Hematopoietic multipotent progenitor cell treated with erythropoietin and hydrocortisone succinate and interleukin-3 and kit ligand, for 6 days (in vitro differentiated cells): ENCODE measurements at regions not wholly inside any gene's neighbourhood (a gene's known extent, or its start where the extent isn't known, plus 50 kb on each side); places are given as distances from the start of the nearest gene placed in this dataset.

Experiments
- DNase-seq: peaks from one replicate; pipeline ENCODE4 v3.0.0-alpha.2; 2015

DNA sequence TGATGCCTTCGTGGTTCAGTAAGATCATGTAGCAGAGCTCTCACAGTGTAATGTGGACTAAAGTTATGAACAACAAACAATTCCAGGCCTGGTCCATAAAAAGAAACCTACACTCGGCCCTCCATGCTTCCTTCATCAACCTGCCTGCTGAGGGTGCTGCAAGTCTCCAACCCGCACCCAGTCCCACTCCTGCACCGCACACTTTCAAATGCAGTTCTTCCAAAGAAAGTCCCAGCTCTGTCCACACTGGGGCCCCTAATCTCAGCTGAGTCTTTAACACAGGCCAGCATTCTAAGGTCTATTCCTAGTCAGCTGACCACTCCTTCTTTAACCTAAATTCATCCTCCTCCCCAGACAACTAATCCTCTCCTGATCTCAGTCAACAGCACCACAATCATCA lies 71.5 kb upstream of the NR5A2 start:
- no peak for DNase-seq

DNA sequence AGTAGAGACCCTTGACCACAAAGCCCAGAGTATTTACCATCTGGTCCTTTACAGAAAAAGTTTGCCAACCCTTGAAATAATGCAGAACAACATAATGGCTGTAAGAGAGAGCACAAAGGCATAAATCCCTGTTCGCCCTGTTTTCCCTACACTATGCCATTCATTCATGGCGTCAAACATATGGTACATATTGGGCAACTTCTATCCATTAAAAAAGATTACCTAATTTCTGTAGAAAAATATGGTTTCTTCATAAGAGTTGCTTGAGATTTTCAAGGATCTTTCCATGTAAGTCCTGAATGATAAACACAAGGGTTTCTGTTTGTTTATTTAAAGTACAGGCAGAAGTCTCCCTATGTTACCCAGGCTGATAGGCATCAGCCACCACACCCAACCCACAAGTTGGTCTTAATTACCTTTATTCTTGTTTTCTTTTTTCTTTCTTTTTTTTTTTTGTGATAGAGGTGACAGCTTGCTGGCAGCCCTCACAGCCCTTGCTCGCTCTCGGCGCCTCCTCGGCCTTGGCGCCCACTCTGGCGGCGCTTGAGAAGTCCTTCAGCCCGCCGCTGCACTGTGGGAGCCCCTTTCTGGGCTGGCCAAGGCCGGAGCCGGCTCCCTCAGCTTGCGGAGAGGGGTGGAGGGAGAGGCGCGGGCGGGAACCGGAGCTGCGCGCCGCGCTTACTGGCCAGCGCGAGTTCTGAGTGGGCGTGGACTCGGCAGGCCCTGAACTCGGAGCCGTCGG lies 68.3 kb upstream of the NR5A2 start:
- no peak for DNase-seq

GRCh38 chr1:199959775-199960110 lies 67.8 kb upstream of the NR5A2 start:
- DNase-seq, result no peak

DNA sequence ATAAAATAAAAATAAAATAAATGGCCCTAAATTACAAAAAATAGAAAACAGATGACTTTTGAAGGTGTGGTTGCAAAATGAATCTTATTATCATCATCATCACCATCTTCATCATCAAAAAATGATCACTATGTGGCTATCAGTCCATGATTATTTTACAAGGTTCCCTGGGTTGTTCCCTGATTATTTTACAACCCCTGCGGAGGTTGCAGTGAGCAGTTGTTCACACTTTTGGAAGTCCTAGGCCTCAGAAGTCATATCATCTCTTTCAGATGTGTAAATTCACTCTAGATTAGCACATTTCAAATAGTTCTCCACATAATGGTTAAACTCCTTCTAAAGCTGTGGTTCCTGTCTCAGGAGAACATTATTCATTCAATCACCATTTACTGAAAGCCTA lies 57.4 kb upstream of the NR5A2 start:
- DNase-seq, result no peak

- no peak for DNase-seq
Observed at GRCh38 chr1:199976496-199977144, 50.9 kb upstream of the NR5A2 start.
